ENCODE measurements at regions not wholly inside any gene's neighbourhood (a gene's known extent, or its start where the extent isn't known, plus 50 kb on each side); places are given as distances from the start of the nearest gene placed in this dataset.
A peak's percentile ranks its signal among the peaks of the same experiment; 100 is the strongest.

DNA sequence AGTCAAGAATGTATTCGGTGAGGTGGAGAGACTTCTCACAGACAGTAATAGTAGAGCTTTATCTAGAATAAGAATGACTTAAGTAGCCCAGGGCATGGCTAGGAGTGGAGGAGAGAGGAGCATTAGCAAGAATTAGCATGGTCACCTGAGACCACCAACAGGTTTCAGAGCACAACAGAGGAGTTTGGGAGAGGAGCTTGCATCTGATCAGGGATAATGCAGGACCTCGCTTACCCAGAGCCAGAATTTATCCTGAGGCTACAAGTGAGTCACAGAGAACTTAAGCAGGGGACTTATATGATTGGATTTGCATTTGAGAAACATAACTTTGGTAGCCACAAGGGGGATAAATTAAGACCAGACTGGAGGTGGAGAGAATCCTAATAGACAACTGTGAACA is 102.1 kb upstream of the FNDC3A start:
- Histone ChIP-seq H2BK5ac (ENCODE audit: low read depth, low read length) (no peak overlapping the region), H4K8ac (ENCODE audit: extremely low read depth, insufficient read depth, low read length) (no peak overlapping the region), H3K4me3 (ENCODE audit: extremely low read depth in 1 of 4, insufficient read depth in 2 of 4, low read depth in 3 of 4, low read length in 4 of 4) (peak overlapping the region in 1 of 4 experiments; percentile 1; a peak in 1 of 8 replicates), H3K18ac (ENCODE audit: extremely low read depth, low read length) (no peak overlapping the region), H3K23ac (ENCODE audit: insufficient read length) (no peak overlapping the region), H3K23me2 (ENCODE audit: low read depth, low read length) (no peaks in the 10 kb centered on the region), H3K9me3 (ENCODE audit: insufficient read depth in 2 of 2, low read depth in 1 of 2, low read length in 1 of 2) (no peaks in the 10 kb centered on the region; a peak in 1 of 4 replicates), H4K20me1 (replicated peaks in 1 of 2; ENCODE audit: control insufficient read depth in 1 of 2, insufficient read depth in 2 of 2, low read length in 2 of 2) (no peaks in the 10 kb centered on the region), H2BK120ac (replicated peaks; ENCODE audit: low read depth, low read length) (no peak overlapping the region), H3K9ac (replicated peaks in 1 of 4; ENCODE audit: extremely low read depth in 1 of 4, low read depth in 3 of 4, low read length in 3 of 4) (no peak overlapping the region), H4K91ac (replicated peaks; ENCODE audit: insufficient read length, low read length) (no peak overlapping the region), H2BK12ac (ENCODE audit: low read depth, low read length) (no peak overlapping the region), H3K36me3 (ENCODE audit: control insufficient read depth in 2 of 4, insufficient read depth in 4 of 4, low read length in 3 of 4) (no peaks in the 10 kb centered on the region), H3K27me3 (replicated peaks in 1 of 4; ENCODE audit: control insufficient read depth in 3 of 4, extremely low read depth in 1 of 4, insufficient read depth in 3 of 4, low read length in 3 of 4) (peaks cover 4 to 26% (median 21%) of the 10 kb centered on the region in 4 experiments), H2BK20ac (ENCODE audit: low read length) (no peak overlapping the region), H2AK5ac (ENCODE audit: low read depth, low read length) (no peak overlapping the region), H3K27ac (ENCODE audit: low read depth, low read length) (no peak overlapping the region), H3K14ac (ENCODE audit: insufficient read length) (no peak overlapping the region), H2BK15ac (ENCODE audit: low read length) (no peak overlapping the region), H3K79me1 (ENCODE audit: low read depth, low read length) (no peaks in the 10 kb centered on the region), H3K4me2 (ENCODE audit: insufficient read depth in 1 of 2, low read depth in 2 of 2, low read length in 2 of 2) (peak overlapping the region; percentile 18 to 67; a peak in 2 of 4 replicates), H4K5ac (ENCODE audit: insufficient read length, low read depth, low read length) (no peak overlapping the region), H3K4me1 (replicated peaks in 1 of 4; ENCODE audit: control insufficient read depth in 3 of 4, insufficient read depth in 4 of 4, low read length in 3 of 4) (peaks cover 16 to 26% (median 21%) of the 10 kb centered on the region in 4 experiments), H3K56ac (replicated peaks; ENCODE audit: insufficient read length, low read depth, low read length) (no peak overlapping the region), H3K4ac (replicated peaks; ENCODE audit: insufficient read length, low read depth, low read length) (no peak overlapping the region), H3K79me2 (ENCODE audit: control insufficient read depth in 1 of 2, insufficient read depth in 2 of 2, low read length in 2 of 2) (no peaks in the 10 kb centered on the region), H2AFZ (ENCODE audit: low read length) (no peak overlapping the region)
- WGBS, 2 experiments (ENCODE audit: extremely low coverage in 1 of 2, insufficient coverage in 1 of 2, insufficient read length in 1 of 2, insufficient replicate concordance in 2 of 2, low coverage in 1 of 2, low lambda C conversion rate in 2 of 2, missing lambda C conversion rate in 1 of 2) = 32% methylated on average over 2 of the region's 2 CpGs; no CpG with 5 or more reads in 1 of the 2 experiments
- DNase-seq (ENCODE audit: low read depth in 1 of 2, low spot score in 2 of 2) (peak in 1 of 2 experiments; percentile 47), FAIRE-seq (peak; percentile 75)
- ChIA-PET CTCF (ENCODE audit: partially characterized antibody) (interaction anchor here (1.3 to 1.7 kb wide), 5 partner anchors 10 to 407 kb away, joined by 3 to 7 read pairs (median 4); no protein-coding TSS in a partner anchor), POLR2A (ENCODE audit: partially characterized antibody) (interaction anchor here (1.0 kb wide), 1 partner anchor 12 kb away, joined by 4 read pairs; no protein-coding TSS in a partner anchor)
- TF ChIP-seq BACH1 (IDR thresholded peaks at IDR 0.05; ENCODE audit: low read length) (no peak), CHD2 (IDR thresholded peaks at IDR 0.05; ENCODE audit: low read length) (no peak), CEBPB (IDR thresholded peaks at IDR 0.05; ENCODE audit: low read depth, low read length) (no peak), GABPA (IDR thresholded peaks at IDR 0.05; ENCODE audit: borderline replicate concordance, insufficient read depth, low read length) (no peak), RAD21 (IDR thresholded peaks at IDR 0.05 in 1 of 2, conservative IDR thresholded peaks at IDR 0.05 in 1 of 2; ENCODE audit: low read depth in 2 of 2, low read length in 2 of 2) (no peak), TCF12 (IDR thresholded peaks at IDR 0.05; ENCODE audit: low read depth, low read length) (no peak), POU5F1 (IDR thresholded peaks at IDR 0.05; ENCODE audit: low read depth, low read length) (no peak)
